SW480 (cell line): ENCODE measurements at regions not wholly inside any gene's neighbourhood (a gene's known extent, or its start where the extent isn't known, plus 50 kb on each side); places are given as distances from the start of the nearest gene placed in this dataset.

Experiments used
- DNase-seq: peaks from one replicate; pipeline ENCODE4 v3.0.0-alpha.2; 2016; ENCODE audit warnings: low spot score

DNA sequence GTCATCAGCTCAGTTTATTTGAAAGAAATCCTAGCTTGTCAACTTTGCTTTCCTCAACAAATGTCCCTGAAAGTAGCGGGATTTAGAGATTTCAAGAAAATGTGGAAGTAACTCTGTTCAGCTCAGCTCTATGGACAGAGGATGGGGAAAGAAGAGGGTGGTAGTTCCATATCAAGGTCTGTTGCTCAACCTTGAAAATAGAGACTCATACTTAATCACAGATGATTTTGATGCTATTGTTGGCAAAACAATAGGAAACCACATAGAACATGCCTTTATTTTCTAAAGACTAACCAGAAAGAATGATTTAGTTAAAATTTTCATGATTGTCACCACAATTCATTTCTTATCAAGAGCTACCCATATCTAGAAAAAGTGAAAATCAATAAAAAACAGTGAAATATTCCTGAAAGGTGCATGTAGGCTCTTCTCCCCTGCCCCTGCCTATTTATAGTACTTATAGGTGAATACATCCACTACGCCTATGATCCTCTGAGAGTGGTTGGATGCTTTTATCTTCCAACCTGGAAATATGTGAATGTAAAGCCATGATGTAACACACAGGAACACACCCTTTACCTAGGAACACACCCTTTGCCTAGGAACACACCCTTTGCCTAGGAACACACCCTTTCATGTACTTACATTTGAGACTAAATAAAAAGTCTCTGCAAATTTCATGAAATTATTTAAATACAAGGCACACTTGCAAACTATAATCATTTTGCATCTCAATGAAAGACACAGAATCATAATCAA lies 65.8 kb downstream of the ETAA1 start:
- peak; percentile 97 for DNase-seq

- DNase-seq: peak; percentile 98
Measured at GRCh38 chr2:67463810-67464209, 66.7 kb downstream of the ETAA1 start.

- DNase-seq: no peak
Measured at GRCh38 chr2:67465623-67466022, 68.5 kb downstream of the ETAA1 start.

DNA sequence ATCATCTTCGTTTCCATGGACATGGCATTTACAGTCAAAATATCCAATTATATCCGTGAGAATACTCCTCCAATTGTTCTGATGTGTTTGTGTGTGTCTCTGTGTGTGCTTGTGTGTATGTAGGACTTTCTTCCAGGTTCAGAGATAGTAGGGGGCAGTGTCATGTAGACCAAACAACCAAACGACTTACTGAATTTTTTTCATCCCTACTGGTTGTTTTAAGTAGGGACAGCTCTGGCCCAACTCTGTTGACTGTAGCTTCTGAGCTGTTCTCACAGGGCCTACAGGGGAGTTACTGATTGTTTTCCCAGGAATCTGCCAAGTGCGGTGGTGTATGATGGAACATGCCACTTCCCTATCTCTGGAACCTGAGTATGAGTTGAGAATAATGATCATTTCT lies 69.6 kb downstream of the ETAA1 start:
- DNase-seq: no peak

DNA sequence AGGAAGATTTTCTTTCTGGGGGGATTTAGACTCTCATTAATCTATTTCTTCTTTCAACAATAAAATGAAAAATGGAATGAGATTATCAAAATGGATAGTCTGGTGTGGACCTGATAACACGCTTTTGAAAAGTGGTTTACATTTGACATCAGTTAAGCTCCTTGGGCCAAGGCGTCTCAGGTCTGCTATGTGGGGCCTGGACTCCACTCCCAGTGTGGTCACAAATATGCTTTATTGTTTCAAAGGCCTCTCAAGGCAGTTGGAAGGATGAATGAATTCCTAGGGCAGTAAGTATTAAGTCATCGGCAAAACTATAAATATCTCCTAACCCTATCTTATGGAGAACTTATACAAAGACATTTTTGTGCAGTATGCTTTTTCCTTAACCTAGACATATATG lies 74.5 kb downstream of the ETAA1 start:
- no peak for DNase-seq

DNA sequence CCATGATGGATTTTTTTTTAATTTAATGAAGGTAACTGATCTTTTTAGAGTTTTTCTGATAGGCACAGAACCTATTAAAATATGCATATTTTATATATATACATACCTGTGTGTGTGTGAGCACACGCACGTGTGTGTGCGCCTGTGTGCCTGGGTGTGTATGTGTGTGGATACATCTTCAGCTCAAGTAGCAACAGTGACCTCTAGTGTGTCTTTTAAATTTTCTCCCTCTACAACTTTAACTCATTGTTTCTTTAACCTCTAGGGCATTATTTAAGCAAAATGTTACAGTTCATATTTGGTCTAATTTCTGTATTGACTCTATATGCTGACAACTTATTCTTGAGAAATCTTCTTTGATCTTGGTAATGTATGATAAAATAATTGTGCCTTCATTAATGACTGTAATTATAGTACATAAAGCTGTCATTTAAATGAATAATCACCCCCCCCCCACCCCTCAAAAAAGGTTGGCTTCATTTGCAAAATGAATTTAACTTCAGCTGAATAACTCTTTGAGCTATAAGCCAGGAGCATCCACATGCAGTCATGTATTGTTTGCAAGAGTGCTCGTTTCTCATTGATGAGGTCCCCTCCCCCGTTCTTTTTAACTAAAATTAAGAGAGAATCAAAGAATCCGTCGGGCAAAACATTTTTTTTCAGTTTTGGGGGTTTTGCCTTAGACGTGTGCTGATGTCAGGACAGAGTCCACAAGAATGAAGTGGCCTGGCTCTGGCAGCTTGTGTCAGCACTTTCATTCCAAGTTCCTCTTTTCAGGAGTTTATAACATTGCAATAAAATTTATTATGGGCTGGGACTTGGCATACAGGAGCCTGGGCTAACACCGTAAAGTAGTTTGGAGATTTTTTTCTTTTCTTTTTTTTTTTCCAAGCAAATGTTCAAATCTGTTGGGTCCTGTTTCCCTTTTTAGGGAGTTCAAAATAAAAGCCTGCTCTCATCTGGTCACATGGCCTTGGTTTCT lies 80.0 kb downstream of the ETAA1 start:
- peak; percentile 80 for DNase-seq

DNA sequence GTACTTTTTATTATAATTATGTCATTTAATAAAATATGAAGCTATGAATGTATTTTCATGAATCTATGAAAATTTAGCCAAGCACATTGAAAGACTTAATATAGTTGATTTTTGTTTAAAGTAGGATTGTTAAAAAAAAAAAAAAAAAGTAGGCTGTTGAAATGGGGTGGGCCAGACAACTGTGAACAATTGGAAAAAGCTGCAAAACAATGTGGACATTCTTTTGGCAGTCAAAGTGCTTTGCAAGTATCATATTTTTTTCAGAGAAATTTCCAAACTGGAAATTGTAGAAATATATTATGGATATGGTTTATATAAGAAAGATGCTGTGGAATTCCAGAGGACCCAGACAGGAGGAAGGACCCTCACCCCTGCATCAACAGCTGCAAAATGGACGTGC lies 82.1 kb downstream of the ETAA1 start:
- no peak for DNase-seq

DNA sequence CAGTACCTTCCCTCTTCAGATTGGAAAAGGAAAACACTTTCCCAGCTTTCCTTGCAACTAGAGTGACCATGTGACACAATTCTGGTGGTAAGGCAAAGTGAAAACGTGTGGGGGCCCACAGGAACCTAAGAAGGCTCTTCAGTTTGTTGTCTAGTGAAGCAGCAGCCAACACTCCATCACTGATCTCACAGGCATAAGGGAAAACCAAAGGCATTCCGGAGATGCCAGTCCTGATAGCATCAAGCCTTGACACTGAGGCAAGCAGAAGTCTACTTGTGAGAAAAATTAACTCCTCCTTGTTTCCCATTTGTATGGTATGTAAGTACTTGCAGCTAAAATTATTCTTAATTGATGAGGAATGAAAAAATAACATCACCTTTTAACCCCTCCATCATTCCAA lies 88.3 kb downstream of the ETAA1 start:
- DNase-seq: peak; percentile 8

- DNase-seq: peak; percentile 36
Measured at GRCh38 chr2:67486041-67486796, 89.1 kb downstream of the ETAA1 start.

DNA sequence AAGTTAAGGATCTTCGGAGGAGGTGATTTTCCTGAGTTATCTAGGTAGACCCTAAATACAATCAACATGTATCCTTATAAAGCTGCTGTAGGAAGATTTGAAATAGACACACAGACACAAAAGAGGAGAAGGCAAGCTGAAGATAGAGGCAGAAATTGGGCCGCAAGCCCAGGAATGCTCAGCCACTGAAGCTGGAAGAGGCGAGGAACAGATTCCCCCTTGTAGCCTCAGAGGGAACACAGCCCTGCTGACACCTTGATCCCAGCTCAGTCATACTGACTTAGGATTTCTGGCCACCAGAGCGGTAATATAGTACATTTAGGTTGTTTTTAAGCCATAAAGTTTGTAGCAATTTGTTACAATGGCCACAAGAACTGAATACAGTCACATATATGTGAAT lies 90.9 kb downstream of the ETAA1 start:
- DNase-seq: no peak

DNA sequence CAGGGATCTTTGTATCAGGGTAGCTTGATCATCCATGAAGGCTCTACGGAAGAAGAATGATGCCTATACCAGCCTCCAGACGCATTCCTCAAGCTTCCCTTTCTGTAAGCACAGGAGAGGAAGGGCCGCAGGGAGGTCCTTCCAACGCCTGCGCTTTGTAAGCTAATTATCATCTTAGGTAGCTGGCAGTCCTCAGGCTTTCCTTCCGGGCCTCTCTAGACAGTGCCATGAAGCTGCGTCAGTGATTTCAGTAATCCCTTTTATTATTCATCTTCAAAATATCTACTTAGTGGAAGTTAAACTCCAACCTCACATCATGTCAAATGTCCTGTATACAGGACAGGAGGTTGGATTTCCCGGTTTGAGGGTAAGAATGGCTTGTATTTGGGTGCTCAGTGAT lies 92.3 kb downstream of the ETAA1 start:
- DNase-seq: no peak

- no peak for DNase-seq
Measured at GRCh38 chr2:67498931-67499330, 101.8 kb downstream of the ETAA1 start.

DNA sequence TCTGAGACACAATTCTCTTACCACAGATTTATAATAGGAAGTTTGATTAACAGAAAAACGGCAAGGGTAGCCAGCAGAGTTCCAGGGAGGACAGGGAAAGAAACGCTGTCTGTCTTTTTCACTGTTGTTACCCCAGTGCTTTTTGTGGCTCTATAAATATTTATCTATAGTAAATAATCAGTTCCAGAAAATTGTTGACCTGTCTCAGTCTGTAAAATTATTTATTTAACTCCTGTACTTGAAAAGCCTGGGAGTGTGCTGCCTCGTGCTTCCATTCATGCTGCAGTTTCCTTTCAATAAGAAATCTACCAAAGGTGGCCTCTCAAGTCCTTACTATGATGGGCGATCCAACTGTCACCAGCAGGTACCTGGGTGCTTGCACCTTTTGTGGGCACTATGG lies 102.9 kb downstream of the ETAA1 start:
- DNase-seq: no peak

DNA sequence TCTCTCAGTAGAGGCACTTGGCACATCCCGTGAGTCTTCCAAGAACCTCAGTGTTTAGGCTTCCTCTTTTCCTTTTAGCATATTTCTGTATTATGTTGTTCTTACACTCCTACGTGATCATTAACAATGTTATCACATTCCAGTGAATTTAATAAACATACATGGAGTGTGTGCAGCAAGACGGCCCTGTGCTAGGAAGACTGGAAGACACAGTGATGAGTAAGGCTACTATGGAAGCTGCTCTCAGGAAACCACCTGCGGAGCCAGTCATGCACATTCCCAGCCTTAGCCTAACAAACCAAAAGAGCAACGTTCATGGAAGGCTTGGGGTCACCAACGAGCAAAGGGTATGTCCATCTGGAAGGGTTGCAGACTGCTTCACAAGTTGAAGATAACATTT lies 103.4 kb downstream of the ETAA1 start:
- no peak for DNase-seq

DNA sequence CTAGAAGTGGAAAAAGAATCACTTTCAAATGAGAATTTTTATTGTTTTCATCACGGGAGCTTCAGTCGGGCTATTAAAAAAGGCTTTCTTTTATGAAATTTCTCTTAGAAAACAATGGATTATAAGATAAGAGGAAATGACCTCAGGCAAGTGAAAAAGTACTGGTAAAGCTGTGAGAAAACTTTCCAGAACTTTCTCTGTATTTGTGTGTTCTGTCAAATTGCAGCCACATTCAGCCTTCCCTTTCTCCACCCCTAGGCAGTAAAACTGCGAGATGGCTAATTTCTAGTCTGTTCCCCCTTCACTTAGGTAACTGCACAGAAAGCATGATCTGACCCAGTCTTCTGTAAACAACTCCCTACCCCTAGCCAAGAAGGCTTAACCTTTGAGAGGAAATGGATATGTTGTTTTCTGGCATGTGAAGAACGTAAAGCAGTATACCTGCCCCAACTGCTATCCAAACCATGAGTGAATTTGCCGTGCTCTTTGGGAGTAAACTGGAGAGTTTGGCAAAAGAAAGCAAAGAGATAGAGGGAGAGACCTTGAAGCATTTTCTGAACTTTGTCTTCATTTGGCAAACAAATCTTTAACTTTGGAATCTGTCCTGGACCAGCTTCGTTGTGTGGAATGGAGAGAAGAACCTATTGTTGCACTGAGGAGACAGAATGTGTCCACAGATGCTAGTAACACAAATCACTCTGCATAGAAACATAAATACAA lies 105.4 kb downstream of the ETAA1 start:
- DNase-seq: no peak

GRCh38 chr2:67503066-67503795 lies 106.1 kb downstream of the ETAA1 start:
- no peak for DNase-seq

DNA sequence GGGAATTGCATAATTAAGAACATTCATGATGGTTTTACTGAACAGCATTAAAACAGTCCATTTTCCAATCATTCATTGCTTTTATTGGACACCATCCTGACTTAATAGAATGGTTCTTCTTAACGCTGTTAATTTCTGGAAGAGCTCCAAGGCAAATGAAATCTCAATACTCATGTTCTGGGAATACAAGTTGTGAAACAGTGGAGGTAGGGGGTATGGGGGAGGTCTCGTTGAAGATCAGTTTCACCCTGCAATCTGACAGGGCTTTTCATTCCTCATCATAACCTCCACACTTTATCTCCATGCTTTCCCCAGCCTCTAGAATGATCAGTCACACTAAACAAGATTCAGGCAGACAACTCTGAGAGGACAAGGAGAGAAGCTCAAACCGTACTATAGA lies 113.6 kb downstream of the ETAA1 start:
- DNase-seq: no peak

GRCh38 chr2:67514515-67514914 lies 117.4 kb downstream of the ETAA1 start:
- DNase-seq: no peak

GRCh38 chr2:67515056-67515455 lies 117.9 kb downstream of the ETAA1 start:
- no peak for DNase-seq

DNA sequence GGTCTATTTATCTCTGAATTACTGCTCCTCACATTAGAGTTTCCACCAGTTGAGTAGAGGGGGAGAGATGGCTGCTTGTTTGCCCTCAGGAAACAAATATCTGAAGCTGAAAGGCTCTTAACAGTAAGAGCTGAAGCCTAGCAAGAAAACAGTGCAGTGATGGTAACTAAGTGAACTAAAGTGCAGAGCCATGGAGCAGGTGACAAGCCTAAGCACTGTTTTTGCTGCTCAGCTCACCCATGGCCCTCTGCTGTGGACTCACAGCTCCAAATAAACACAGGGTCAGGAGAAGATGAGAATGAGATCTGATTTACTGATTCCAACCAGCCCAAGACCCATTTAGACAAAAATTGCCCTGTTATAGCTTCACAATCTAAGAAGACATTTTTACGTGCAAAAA lies 118.4 kb downstream of the ETAA1 start:
- DNase-seq: no peak

GRCh38 chr2:67516362-67516761 lies 119.2 kb downstream of the ETAA1 start:
- no peak for DNase-seq
